Left lung (tissue), 4 donors: ENCODE measurements at regions not wholly inside any gene's neighbourhood (a gene's known extent, or its start where the extent isn't known, plus 50 kb on each side); places are given as distances from the start of the nearest gene placed in this dataset.

Experiments
- ATAC-seq: fragments of 200-7000 bp; cut with Tn5 transposase; one replicate; pipeline ENCODE4 v1.9.1; 2020; ENCODE audit warnings: moderate library complexity
- DNase-seq, 4 donors: peaks; one replicate each; pipeline ENCODE4 v3.0.0-alpha.2; 2013 to 2020
- H3K27ac ChIP-seq, 2 donors: fragments of 200-600 bp; sonication (generic) in 1 of 2; one replicate each; pipeline versions ENCODE4 v1.5.0 to v1.8.0; 2020 to 2021
- H3K27me3 ChIP-seq, 2 donors: fragments of 200-600 bp; sonication (generic) in 1 of 2; one replicate each; pipeline versions ENCODE4 v1.5.0 to v1.8.0; 2020 to 2021
- H3K36me3 ChIP-seq, 2 donors: fragments of 200-600 bp; sonication (generic) in 1 of 2; one replicate each; pipeline versions ENCODE4 v1.5.0 to v1.8.0; 2020 to 2021
- H3K4me1 ChIP-seq, 2 donors: fragments of 200-600 bp; one replicate each; pipeline ENCODE4 v1.8.0; 2021
- H3K4me3 ChIP-seq, 2 donors: fragments of 200-600 bp; sonication (generic) in 1 of 2; one replicate each; pipeline versions ENCODE4 v1.5.0 to v1.8.0; 2020 to 2021; ENCODE audit warnings: mild to moderate bottlenecking in 1 of 2
- H3K9me3 ChIP-seq, 2 donors: fragments of 200-600 bp; sonication (generic) in 1 of 2; one replicate each; pipeline versions ENCODE4 v1.5.0 to v1.8.0; 2020 to 2021
- intact Hi-C, 2 donors: fragments of 100-400 bp; cut with DNase I; formaldehyde crosslinking; loops; one replicate each; pipeline versions ENCODE4 v1.11.2 to v1.14.2; 2022
- TF ChIP-seq, protein P1 (sequence below), 2 donors: fragments of 200-600 bp; sonication (generic) in 1 of 2; IDR thresholded peaks; one replicate each; pipeline versions ENCODE4 v1.5.0 to v1.8.0; 2021; ENCODE audit warnings: antibody characterized with exemption in 2 of 2
- donor health status: DM: no; HTN: yes; CAD: no.
- donor health status: DM: no; HTN: no; CAD: no.

DNA sequence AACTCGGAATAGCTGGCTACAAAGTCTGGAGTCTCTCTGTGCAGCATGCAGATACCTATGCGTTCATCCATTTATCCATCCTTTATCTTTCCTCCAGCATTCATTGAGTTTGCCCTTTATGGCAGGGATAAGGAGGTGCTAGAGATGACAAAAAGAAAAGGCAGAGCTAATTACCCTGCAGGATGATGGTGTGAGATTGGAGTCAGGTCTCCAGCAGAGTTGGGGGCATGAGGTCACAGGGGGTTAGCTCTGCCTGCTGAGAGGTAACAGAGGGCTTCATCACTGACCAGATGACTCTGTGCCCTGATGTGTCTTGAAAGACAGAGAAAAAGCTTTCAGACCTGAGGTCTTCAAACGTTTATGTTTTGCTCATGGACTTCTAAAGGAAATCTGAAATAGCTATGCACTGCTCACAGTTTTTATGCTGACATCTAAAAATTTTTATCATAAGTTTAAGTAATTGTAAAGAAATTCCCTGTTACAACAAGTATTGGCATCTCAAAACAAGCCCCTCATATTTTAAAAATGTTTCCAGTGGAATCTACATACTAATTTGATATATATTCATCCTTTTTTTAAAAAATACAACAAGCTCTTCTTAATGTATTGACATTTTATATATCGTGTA is 132.3 kb upstream of the ANKRD28 start:
- peaks cover 0 to 4% of the 10 kb centered on the region in 2 donors for H3K4me1 ChIP-seq
- H3K36me3 ChIP-seq = no peaks in the 10 kb centered on the region
- H3K4me3 ChIP-seq = no peak overlapping the region
- H3K27ac ChIP-seq = no peak overlapping the region
- TF ChIP-seq, protein P1, sequence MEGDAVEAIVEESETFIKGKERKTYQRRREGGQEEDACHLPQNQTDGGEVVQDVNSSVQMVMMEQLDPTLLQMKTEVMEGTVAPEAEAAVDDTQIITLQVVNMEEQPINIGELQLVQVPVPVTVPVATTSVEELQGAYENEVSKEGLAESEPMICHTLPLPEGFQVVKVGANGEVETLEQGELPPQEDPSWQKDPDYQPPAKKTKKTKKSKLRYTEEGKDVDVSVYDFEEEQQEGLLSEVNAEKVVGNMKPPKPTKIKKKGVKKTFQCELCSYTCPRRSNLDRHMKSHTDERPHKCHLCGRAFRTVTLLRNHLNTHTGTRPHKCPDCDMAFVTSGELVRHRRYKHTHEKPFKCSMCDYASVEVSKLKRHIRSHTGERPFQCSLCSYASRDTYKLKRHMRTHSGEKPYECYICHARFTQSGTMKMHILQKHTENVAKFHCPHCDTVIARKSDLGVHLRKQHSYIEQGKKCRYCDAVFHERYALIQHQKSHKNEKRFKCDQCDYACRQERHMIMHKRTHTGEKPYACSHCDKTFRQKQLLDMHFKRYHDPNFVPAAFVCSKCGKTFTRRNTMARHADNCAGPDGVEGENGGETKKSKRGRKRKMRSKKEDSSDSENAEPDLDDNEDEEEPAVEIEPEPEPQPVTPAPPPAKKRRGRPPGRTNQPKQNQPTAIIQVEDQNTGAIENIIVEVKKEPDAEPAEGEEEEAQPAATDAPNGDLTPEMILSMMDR (IDR thresholded peaks at IDR 0.05) = no peak
- intact Hi-C loops = no loop called here
- DNase-seq (no peak), ATAC-seq (no peak)
- no peaks in the 10 kb centered on the region for H3K27me3 ChIP-seq
- no peaks in the 10 kb centered on the region for H3K9me3 ChIP-seq

DNA sequence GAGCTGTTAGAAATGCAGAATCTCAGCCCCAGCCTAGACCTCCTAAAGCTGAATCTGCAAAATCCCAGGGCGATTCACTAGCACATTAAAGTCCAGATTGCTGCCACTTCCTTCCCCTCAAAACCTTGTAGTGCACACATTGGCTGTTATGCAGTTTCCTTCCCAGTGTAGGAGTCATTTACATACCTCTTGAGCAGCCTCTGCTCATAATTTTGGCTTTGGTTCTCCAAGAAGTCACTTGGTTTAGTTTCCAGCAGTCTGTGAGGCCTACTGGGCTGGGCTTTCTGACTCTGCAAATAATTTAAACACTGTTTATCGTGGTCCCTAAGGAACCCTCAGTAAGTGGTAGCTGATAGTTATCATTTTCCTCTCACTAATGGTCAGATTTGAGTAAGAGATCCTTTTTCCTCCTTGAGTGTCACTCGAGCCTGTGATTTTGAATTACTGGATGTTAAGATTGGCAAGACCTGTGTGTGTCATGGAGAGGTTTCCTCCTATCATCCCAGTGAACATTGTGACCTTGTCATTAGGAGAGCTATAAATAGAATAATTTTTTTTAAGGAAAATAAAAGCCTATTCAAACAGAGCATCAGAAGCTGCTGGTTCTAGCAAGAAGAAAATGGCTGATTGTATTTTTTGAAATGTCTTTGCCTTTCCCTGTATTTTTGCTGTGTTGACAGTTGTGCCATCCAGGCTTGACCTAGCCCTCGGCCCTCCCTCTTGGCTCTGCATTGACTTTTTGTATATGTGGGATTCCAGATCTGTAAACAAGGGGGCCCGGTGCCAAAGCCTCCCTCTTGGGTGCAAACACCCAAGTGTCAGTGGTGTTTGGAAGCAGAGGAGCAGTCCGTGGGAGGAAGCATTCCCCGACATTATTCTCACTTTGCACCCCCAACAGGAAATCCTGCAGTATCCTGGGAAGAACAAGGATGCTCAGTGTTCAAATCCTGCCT is 134.8 kb upstream of the ANKRD28 start:
- H3K9me3 ChIP-seq = no peaks in the 10 kb centered on the region
- no peaks in the 10 kb centered on the region for H3K36me3 ChIP-seq
- H3K4me3 ChIP-seq = no peak overlapping the region
- no peaks in the 10 kb centered on the region for H3K27me3 ChIP-seq
- peaks cover 0 to 4% of the 10 kb centered on the region in 2 donors for H3K4me1 ChIP-seq
- TF ChIP-seq, protein P1 (IDR thresholded peaks at IDR 0.05) = no peak
- peak; percentile 78 for ATAC-seq
- no peak for DNase-seq
- intact Hi-C loops = no loop called here
- H3K27ac ChIP-seq = no peak overlapping the region

DNA sequence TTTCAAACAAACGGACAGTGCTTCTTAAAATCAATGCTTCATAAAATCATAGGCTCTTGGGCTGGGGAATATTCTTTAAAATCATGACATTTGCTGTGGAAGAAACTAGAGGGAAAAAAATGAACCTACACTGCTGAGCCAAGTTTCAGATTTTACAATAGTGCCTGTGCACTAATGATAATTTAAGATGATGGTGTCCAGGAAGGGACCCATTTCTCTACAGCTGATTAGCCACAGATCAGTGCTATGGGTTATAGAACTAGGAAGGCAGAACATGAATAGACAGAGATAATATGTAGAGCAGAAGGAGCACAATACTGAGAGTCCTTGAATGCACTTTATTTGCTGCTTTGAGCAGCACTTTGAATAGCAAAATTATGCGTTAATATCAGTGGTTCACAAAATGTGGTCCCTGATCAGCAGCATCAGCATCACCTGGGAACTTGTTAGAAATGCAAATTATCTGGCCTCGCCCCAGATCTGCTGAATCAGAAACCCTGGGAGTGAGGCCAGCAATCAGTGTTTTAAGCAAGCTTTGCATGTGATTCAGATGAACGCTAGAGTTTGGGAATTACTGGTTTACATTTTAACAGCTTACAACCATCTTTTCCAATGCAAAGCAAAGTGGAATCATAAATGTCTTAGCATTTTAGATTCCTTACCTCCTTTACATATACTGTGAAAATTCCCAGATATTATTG is 135.8 kb upstream of the ANKRD28 start:
- TF ChIP-seq, protein P1 (IDR thresholded peaks at IDR 0.05) = no peak
- Histone ChIP-seq H3K9me3 (no peaks in the 10 kb centered on the region), H3K27me3 (no peaks in the 10 kb centered on the region), H3K36me3 (no peaks in the 10 kb centered on the region), H3K4me3 (no peak overlapping the region), H3K4me1 (peaks cover 0 to 4% of the 10 kb centered on the region in 2 donors), H3K27ac (no peak overlapping the region)
- ATAC-seq (no peak), DNase-seq (no peak)
- intact Hi-C loops = no loop called here

DNA sequence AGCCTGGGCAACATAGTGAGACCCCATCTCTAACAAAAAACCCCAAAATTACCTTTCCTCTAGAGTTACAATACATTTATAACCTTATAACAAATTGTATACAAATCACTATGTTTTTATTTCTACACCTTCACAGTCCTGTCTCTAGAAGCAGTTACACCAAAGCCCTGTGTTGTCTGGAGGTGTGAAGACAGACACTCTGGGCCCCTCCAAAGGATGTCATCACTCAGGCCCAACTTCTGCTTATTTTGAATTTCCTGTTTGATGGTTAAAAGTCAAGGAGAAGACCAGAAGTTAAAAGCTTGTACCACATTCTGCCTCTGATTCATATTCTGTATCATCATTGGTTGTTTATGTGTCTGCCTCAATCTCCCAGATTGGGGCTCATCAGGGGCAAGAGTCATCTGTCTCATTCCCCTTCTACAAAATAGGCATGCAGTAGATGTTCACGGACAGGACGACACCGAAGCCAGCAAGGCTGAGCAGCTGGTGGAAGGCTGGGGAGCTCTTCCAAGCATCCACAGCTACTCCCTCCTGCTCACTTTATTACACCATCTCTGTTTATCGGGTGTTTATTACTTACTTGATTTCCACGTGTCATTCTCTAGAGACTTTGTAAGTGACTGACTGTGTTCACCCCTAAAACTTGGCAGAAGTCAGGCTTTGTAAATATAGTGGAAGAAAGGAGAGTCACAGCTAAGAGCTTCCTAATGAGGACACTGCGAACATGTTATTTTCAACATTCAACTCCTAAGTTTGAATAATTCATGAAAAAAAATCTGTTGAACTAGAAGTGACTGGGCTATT is 136.8 kb upstream of the ANKRD28 start:
- TF ChIP-seq, protein P1 (IDR thresholded peaks at IDR 0.05) = no peak
- H3K27ac ChIP-seq = no peak overlapping the region
- ATAC-seq = no peak
- no peaks in the 10 kb centered on the region for H3K9me3 ChIP-seq
- peaks cover 0 to 4% of the 10 kb centered on the region in 2 donors for H3K4me1 ChIP-seq
- H3K4me3 ChIP-seq = no peak overlapping the region
- no peaks in the 10 kb centered on the region for H3K27me3 ChIP-seq
- no peak for DNase-seq
- H3K36me3 ChIP-seq = no peaks in the 10 kb centered on the region
- intact Hi-C loops = no loop called here
